HEK293 (cell line): ENCODE measurements at regions not wholly inside any gene's neighbourhood (a gene's known extent, or its start where the extent isn't known, plus 50 kb on each side); places are given as distances from the start of the nearest gene placed in this dataset.

Experiments used
- CTCF ChIA-PET: fragments of 350-600 bp; formaldehyde crosslinking; extraction: SDS; loops from one replicate; lab custom pipeline; 2021; ENCODE audit warnings: antibody characterized with exemption; lab: Yijun Ruan, JAX
- POLR2A ChIA-PET: fragments of 300-600 bp; formaldehyde crosslinking; extraction: SDS; loops from one replicate; lab custom pipeline; 2020; ENCODE audit warnings: antibody characterized with exemption, inconsistent platforms; lab: Yijun Ruan, JAX
- H3K27ac ChIP-seq: fragments of 200-500 bp; sonication (Bioruptor generic); 2 replicates; pipeline ENCODE4 v1.5.1; 2014; ENCODE audit warnings: low read depth, low read length, control low read depth, inconsistent platforms; ENCODE audit errors: extremely low read depth
- H3K36me3 ChIP-seq, 2 experiments: fragments of 200-500 bp in 1 of 2; sonication (Bioruptor generic) in 1 of 2; 1 replicate in 1 of 2; 2 replicates in 1 of 2; pipeline ENCODE4 v1.5.1; 2014 to 2017; ENCODE audit warnings: inconsistent platforms in 2 of 2, low read length in 2 of 2; ENCODE audit not compliant: control insufficient read depth in 2 of 2, insufficient read depth in 1 of 2
- H3K4me1 ChIP-seq: fragments of 200-500 bp; sonication (Bioruptor generic); 2 replicates; pipeline ENCODE4 v1.5.1; 2014; ENCODE audit warnings: mild to moderate bottlenecking, low read length, inconsistent platforms; ENCODE audit not compliant: control insufficient read depth, insufficient read depth
- H3K4me3 ChIP-seq: 2 replicates; pipeline ENCODE4 v1.5.1; 2011; ENCODE audit warnings: low read depth, mild to moderate bottlenecking, control low read depth, low read length, moderate library complexity
- H3K9me3 ChIP-seq: fragments of 200-500 bp; sonication (Bioruptor generic); 2 replicates; pipeline ENCODE4 v1.5.1; 2014; ENCODE audit warnings: low read depth, low read length, inconsistent platforms; ENCODE audit not compliant: control insufficient read depth, insufficient read depth
- KLF10 ChIP-seq: fragments of 450-650 bp; IDR thresholded peaks from 2 replicates; pipeline ENCODE4 v1.5.1; 2018; ENCODE audit warnings: missing biosample characterization, mild to moderate bottlenecking, missing genetic modification characterization
- KLF16 ChIP-seq: fragments of 450-650 bp; formaldehyde crosslinking; IDR thresholded peaks from 2 replicates; pipeline ENCODE4 v1.5.1; 2017; ENCODE audit warnings: missing biosample characterization, missing genetic modification characterization
- MZF1 ChIP-seq: fragments of 450-650 bp; formaldehyde crosslinking; IDR thresholded peaks from 2 replicates; pipeline ENCODE4 v1.5.1; 2017; ENCODE audit warnings: missing biosample characterization, missing genetic modification characterization, borderline replicate concordance
- OSR2 ChIP-seq: fragments of 450-650 bp; formaldehyde crosslinking; IDR thresholded peaks from 2 replicates; pipeline ENCODE4 v1.5.1; 2016; ENCODE audit warnings: missing biosample characterization, missing genetic modification characterization
- PRDM10 ChIP-seq: fragments of 450-650 bp; formaldehyde crosslinking; IDR thresholded peaks from 2 replicates; pipeline ENCODE4 v1.5.1; 2016; ENCODE audit warnings: missing biosample characterization, missing genetic modification characterization
- PRDM6 ChIP-seq: fragments of 450-650 bp; formaldehyde crosslinking; IDR thresholded peaks from 2 replicates; pipeline ENCODE4 v1.5.1; 2017; ENCODE audit warnings: missing biosample characterization, missing genetic modification characterization
- SETDB1 ChIP-seq: IDR thresholded peaks from one replicate; pipeline ENCODE4 v1.6.1; 2017; ENCODE audit warnings: mild to moderate bottlenecking, low read length, moderate library complexity, mixed read lengths; ENCODE audit not compliant: insufficient read length
- SP3 ChIP-seq: fragments of 450-650 bp; formaldehyde crosslinking; IDR thresholded peaks from 2 replicates; pipeline ENCODE4 v1.5.1; 2016; ENCODE audit warnings: missing biosample characterization, missing genetic modification characterization
- ZBTB11 ChIP-seq: fragments of 450-650 bp; formaldehyde crosslinking; conservative IDR thresholded peaks from 2 replicates; pipeline ENCODE4 v1.5.1; 2016; ENCODE audit warnings: low read depth, missing biosample characterization, missing genetic modification characterization
- ZEB2 ChIP-seq: fragments of 450-650 bp; formaldehyde crosslinking; IDR thresholded peaks from 2 replicates; pipeline ENCODE4 v1.5.1; 2016; ENCODE audit warnings: missing biosample characterization, missing genetic modification characterization
- ZFP41 ChIP-seq: fragments of 450-650 bp; formaldehyde crosslinking; IDR thresholded peaks from 2 replicates; pipeline ENCODE4 v1.5.1; 2016; ENCODE audit warnings: missing biosample characterization, missing genetic modification characterization, borderline replicate concordance
- ZIC2 ChIP-seq: fragments of 450-650 bp; formaldehyde crosslinking; IDR thresholded peaks from 2 replicates; pipeline ENCODE4 v1.5.1; 2016; ENCODE audit warnings: missing biosample characterization, missing genetic modification characterization
- ZNF133 ChIP-seq: fragments of 450-650 bp; formaldehyde crosslinking; IDR thresholded peaks from 2 replicates; pipeline ENCODE4 v1.5.1; 2016; ENCODE audit warnings: missing biosample characterization, missing genetic modification characterization
- ZNF169 ChIP-seq: fragments of 450-650 bp; formaldehyde crosslinking; IDR thresholded peaks from 2 replicates; pipeline ENCODE4 v1.5.1; 2016; ENCODE audit warnings: missing biosample characterization, missing genetic modification characterization
- ZNF221 ChIP-seq: fragments of 450-650 bp; formaldehyde crosslinking; IDR thresholded peaks from 2 replicates; pipeline ENCODE4 v1.5.1; 2017; ENCODE audit warnings: missing biosample characterization, missing genetic modification characterization, borderline replicate concordance
- ZNF488 ChIP-seq: fragments of 450-650 bp; formaldehyde crosslinking; IDR thresholded peaks from 2 replicates; pipeline ENCODE4 v1.5.1; 2016; ENCODE audit warnings: missing biosample characterization, missing genetic modification characterization
- ZNF629 ChIP-seq: fragments of 450-650 bp; formaldehyde crosslinking; IDR thresholded peaks from 2 replicates; pipeline ENCODE4 v1.5.1; 2017; ENCODE audit warnings: missing biosample characterization, missing genetic modification characterization
- ZNF654 ChIP-seq: fragments of 450-650 bp; formaldehyde crosslinking; IDR thresholded peaks from 2 replicates; pipeline ENCODE4 v1.5.1; 2016; ENCODE audit warnings: low read depth, missing biosample characterization, missing genetic modification characterization
- ZNF837 ChIP-seq: fragments of 450-650 bp; formaldehyde crosslinking; IDR thresholded peaks from 2 replicates; pipeline ENCODE4 v1.5.1; 2016; ENCODE audit warnings: missing biosample characterization, missing genetic modification characterization
- ZSCAN18 ChIP-seq: fragments of 450-650 bp; formaldehyde crosslinking; IDR thresholded peaks from 2 replicates; pipeline ENCODE4 v1.5.1; 2016; ENCODE audit warnings: missing biosample characterization, missing genetic modification characterization
- ZXDB ChIP-seq: fragments of 450-650 bp; formaldehyde crosslinking; IDR thresholded peaks from 2 replicates; pipeline ENCODE4 v1.5.1; 2016; ENCODE audit warnings: missing biosample characterization, missing genetic modification characterization

GRCh38 chr11:55474321-55474720, 79.9 kb upstream of the OR4C15 start (continued):
- TF ChIP-seq ZNF654 (tag by site-specific recombination) = no peak
- no peak for TF ChIP-seq MZF1 (tag by site-specific recombination)
- no peak for TF ChIP-seq ZFP41 (tag by site-specific recombination)
- TF ChIP-seq ZSCAN18 = no peak
- TF ChIP-seq ZNF133 (tag by site-specific recombination) = no peak
- TF ChIP-seq ZNF169 (tag by site-specific recombination) = no peak
- TF ChIP-seq ZNF837 (tag by site-specific recombination) = no peak

- Histone ChIP-seq H3K4me3 (no peak overlapping the region), H3K27ac (no peak overlapping the region), H3K9me3 (no peaks in the 10 kb centered on the region), H3K36me3 (no peaks in the 10 kb centered on the region), H3K4me1 (no peaks in the 10 kb centered on the region)
- TF ChIP-seq PRDM10 (tag by site-specific recombination) = no peak
- ChIA-PET POLR2A (no interaction called here), CTCF (interaction anchor here (0.6 kb wide), 1 partner anchor 70 kb away, joined by 3 read pairs; no protein-coding TSS in a partner anchor)
Measured at GRCh38 chr11:55481416-55481815, 72.9 kb upstream of the OR4C15 start.

GRCh38 chr11:55497068-55497467, 57.2 kb upstream of the OR4C15 start:
- H3K4me1 ChIP-seq = no peaks in the 10 kb centered on the region
- H3K36me3 ChIP-seq = no peaks in the 10 kb centered on the region
- POLR2A ChIA-PET = no interaction called here
- H3K4me3 ChIP-seq = no peak overlapping the region
- no peaks in the 10 kb centered on the region for H3K9me3 ChIP-seq
- H3K27ac ChIP-seq = no peak overlapping the region
- CTCF ChIA-PET = no interaction called here
- TF ChIP-seq ZBTB11 (tag by site-specific recombination) (no peak), KLF16 (tag by site-specific recombination) (no peak), KLF10 (tag by site-specific recombination) (no peak), ZXDB (tag by site-specific recombination) (no peak), PRDM6 (no peak), OSR2 (tag by site-specific recombination) (no peak), ZIC2 (tag by site-specific recombination) (no peak), ZNF488 (tag by site-specific recombination) (no peak), ZNF629 (no peak), ZEB2 (no peak), SP3 (tag by site-specific recombination) (no peak), ZNF221 (tag by site-specific recombination) (no peak), SETDB1 (no peak)
